Stimulated activated naive CD4-positive, alpha-beta T cell (primary cell): ENCODE measurements at regions not wholly inside any gene's neighbourhood (a gene's known extent, or its start where the extent isn't known, plus 50 kb on each side); places are given as distances from the start of the nearest gene placed in this dataset.

Source experiments
- DNase-seq, 6 experiments: peaks; one replicate each; lab custom pipeline; 2025; lab: John Stamatoyannopoulos, UW

DNA sequence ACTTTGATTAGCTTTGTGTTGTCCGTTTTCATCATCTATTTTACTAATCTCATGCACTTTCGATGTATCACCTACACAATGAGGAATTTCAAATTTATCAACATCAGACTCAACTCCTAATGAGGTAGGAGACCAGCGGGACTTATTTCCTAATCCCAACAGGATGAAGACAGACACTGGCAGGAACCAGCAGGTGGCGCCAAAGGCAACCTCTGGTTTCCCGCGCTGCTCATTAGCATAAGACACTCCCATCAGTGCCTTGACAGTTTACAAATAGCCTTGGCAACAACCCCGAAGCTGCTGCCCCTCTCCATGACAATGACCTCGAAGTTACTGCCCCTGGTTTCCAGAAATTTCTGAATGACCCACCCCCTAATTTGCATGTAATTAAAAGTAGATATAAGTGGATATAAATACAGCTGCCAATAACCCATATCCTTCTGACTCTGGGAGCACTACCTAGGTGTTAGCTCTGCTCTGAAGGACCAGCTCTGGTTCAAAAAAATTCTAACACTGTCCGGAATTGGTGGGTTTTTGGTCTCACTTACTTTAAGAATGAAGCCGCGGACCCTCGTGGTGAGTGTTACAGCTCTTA lies 974.8 kb downstream of the ADGRL2 start:
- DNase-seq = peak in 2 of 6 experiments; percentile 1 to 2

DNA sequence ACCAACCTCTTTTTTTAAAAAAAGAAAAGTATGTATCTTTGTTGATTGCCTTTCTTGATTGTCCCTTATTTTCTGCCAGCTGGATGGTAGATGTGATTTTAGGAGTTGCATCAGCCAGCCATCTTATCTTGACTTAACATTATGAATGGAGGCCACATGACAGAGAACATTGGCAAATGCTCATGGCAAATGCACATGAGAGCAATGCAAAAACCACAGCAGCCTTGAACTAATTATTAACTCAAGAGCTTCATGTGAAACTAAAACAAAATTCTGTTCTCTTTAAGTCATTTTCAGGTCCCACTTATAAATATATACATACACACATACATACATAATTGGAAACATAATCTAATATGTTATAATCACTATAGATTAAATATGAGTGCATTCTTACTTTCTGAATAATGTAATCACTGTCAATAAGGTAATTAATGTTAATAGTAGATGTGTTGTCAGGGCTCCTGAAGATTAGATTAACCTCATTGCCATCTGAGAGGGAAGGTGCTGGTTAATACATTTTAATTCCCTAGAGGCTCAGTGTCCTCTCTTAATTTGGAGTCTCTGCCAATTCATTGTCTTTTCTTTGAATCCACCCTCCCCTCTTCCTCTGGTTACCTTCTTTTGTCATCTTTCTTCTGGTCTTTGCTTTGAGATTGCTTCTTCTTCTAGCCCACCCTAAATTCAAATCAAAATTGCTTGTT lies 962.2 kb downstream of the ADGRL2 start:
- no peak for DNase-seq

DNA sequence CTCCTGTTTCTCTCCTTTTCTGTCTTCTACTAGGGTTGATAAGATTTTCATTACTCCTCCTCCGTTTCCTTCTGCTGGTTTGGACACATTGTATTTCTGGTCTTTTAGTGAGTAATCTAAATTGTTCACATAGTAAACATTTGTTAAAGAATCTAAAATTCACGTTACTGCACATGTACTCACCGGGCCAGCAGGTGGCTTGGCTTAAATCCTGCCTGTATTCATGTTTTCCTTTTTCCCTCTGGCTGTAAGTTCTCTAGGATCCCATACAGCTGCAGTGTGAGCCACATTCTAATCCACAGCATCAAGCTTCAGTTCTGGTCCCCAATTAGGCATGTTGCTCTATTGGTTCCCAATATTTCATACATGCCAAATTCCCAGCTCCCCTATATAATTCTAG lies 958.3 kb downstream of the ADGRL2 start:
- no peak for DNase-seq

DNA sequence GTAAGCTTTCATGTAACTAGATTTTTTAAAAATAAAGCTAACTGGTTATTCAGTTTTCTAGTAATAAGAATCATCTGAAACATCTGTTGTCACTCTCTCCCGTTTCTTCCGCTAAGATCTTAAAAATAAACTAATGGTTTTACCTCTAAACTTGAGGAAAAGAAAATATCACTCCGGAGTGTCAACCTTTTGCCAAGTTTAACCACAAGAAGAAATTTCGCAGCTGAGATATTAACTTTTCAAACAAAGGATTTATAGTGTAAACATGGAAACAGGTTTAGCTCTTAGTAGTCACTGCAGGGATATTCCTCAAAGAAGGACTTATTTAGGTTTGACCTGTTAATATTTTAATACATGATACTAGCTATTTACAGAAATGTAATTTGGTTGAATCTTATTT lies 954.9 kb downstream of the ADGRL2 start:
- no peak for DNase-seq

DNA sequence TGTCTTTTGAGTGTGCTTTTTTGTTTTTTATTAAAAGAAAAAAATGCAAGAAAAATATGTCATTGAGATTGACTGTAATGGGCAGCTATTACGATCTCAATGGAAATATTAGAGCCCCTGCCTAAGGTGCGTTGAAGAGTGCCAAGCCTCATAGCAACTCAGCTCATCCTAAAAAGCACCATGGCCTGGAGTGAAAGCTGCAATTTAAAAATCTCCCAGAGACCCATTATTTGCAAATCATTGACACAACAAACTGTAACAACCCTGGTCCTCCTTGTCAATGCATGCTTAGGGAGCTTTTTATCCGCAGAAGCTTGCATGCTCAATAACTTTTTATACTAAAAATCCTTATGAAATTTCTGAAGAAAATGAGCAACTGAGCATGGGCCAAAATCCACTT lies 954.5 kb downstream of the ADGRL2 start:
- no peak for DNase-seq

DNA sequence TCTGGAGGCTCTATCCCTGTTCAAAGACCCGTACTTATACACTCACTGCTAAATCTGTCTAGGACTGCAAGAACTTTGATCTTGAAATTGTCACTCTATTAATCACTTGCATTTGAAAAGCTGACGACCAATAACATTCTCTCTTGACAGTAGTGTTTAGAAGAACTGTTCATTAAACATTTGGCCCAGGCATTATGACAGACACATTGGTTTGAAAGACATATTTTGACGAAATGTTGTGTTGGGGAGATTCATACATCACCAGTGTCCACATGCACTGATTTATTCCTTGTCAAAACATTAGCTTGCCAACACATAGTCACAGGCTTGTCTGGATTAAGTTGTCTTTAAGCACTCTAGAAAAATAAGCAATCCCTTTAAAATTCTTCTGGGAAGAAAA lies 951.3 kb downstream of the ADGRL2 start:
- DNase-seq = no peak

DNA sequence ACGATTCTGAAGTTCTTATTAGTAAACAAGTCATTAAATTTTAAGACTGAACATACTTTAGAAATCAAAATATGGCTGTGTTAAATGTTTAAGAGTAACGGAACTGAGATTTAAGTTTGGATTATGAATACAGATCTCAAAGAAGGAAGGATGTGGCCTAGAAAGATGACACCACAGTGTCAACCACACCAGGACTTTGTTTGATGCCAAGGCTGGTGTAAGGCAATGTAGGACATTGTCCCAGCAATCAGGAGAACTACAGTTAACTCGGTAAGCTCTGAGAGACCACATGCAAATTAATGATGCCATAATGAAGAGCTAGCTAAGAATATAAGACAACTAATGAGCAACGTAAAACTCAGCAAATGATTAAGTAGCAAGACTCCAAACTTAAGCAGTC lies 932.9 kb downstream of the ADGRL2 start:
- DNase-seq = no peak

DNA sequence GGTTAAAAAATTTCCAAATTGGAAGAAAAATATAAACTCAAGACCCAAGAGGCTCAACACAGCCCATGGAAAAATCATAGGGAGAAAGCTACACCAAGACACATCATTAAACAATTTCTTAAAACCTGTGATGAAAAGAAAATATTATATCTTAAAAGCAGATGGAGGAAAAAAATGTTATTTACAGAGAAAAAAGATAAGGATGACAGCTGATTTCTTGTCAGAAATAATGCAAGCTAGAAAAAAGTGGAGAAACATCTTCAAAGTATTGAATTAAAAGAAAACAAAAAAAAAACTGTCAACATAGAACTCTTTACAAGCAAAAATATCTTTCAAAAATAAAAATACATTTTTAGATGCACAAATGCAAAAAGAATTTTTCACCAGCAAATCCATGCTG lies 930.5 kb downstream of the ADGRL2 start:
- DNase-seq = no peak

DNA sequence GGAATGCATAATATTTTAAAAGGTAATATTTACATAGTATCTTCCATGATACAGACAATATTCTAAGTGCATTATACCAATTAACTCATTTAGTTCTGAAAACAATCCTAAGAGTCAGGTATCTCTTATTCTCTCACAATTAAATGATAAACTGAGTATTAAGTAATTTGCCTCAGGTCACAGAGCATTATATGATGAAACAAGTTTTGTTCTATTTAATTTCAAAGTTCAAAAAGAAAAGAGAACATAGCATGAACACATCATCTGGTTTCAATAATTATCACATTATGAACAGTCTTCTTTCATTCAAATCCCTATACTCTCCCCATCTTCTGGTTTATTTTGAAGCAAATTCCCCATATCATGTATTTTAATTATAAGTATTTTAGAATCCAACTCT lies 927.5 kb downstream of the ADGRL2 start:
- DNase-seq = no peak

DNA sequence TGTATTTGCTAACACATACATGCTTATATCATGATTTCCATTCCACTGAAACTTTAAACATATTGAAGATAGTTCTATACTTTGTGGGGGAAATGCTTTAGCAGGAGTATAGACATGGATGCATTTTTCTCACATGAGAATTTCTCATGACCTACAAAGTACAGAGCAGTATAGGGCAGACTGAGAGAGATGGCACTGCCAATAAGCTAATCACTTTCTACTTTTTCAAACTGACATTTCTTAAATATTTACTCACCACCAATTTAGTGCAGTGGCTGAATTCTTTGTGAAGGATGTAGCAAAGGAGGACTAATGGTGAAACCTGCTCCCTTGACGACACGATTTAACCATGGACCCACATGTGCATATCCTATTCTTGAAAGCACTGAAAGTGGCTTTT lies 923.5 kb downstream of the ADGRL2 start:
- DNase-seq = no peak

DNA sequence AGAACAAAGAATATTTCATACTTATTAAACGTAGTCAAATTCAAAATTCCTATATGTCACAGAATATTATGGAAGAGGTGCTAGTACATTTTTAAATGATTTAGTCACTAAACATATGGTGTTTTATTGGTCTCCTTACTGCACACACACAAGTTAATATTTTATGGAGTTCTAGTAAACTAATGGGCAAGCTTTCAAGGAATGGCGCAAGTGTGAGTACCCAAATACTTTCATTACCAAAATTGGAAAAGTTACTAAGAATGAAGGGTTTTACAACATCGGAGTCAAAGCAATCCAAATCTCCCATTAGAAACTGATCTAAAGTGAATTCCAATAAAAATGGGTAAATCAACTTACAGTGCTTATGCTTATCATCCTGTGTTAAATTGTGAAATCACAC lies 921.9 kb downstream of the ADGRL2 start:
- no peak for DNase-seq

DNA sequence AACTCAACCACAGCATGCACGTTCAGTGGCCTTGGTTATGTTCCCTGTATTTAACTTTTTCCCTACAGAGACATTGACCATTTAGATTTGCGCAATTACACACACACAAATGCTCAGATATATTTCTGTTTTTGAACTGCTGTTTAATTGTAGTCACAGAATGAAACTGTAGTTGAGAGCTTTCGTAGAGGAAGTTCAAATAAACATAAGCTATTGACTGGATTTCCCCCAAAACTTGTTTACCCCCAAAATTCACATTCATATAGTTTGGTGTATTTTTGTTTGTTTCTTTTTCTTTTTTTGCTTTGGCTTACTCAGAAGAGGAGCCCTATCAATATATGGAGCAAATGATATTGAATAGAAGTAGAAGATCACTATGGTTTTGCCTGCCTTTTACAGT lies 921.0 kb downstream of the ADGRL2 start:
- no peak for DNase-seq

DNA sequence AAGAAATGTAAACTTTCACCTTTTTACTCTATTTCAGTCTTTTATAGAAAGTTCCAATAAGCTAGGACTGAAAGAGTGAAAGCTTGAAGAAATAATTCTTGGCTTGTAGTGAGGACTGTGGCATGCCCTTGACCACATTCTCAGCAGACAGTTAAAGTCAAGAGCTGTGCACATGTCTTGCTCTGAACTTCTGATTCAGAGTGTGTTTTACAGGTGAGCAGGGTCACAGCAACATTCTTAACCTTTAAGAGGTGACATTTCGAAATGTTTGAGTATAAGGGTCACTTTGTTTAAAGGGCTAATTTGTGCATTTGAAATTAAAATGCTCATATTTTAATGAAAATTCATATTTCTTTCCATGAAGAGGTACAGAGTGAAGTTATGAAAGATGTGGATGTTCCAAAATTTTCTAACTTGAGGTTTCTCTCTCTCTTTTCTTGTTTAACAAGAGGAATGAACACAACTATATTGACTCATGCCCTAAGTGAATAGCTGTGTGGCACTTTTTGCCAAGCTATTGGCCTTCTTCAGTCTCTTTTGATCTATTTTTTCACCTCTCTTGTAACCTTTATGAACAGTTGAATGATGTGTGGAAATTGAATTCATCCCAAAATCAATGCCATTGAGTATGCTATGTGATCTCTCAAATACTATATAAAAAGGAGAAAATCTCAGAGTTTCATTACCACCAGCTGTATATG lies 918.1 kb downstream of the ADGRL2 start:
- no peak for DNase-seq

DNA sequence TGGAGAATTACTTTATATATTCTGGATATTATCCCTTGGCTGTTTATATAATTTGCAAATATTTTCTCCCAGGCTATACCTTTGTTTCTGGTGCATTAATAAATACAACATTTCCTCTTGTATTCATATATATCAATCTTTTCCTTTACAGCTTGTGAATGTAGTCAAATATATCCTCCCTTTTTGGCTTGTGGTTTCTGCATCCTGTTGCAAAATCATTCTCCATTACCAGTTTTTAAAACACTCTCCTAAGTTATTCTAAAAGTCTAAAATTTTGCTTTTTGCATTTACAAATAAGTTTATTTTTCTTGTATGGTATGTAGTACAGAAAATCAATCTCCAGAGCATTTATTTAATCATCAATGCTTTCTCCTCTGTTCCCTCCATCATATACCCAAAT lies 909.4 kb downstream of the ADGRL2 start:
- DNase-seq = no peak

DNA sequence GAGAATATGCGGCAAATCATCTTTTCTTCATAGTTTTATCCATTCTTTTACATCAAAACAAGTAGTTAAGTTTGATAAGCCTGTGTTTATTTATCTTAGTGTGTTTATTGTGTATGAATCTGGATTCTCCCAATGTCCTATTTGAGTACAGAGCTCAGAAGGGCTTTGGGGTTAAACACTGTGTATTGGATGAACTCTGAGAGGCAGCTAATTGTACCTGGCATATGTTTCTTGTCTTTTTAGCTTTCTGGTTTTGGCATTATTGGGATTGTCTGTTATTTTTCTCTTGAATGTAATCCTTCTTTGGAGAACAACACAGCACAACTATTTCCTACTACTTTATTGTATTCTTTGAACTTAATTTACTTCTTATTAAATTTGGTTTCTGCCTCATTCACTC lies 906.9 kb downstream of the ADGRL2 start:
- DNase-seq = no peak

DNA sequence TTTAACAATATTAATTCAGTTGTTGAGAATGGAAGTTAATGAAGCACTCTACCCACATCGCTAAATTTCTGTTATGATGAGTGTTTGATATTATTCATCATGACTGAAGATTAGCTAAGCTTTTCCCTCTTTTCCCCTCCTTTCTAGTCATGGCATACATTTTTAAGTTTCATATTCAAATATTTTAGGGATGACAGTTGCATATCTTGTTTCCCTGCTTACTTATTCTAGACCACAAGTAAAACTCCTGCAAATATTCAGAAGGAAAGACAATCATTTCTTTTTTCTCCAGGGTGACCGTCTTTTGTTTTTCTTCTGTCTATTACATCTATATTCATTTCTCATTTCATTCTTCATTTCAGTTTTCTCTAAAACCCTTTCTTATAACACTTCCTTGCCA lies 906.0 kb downstream of the ADGRL2 start:
- no peak for DNase-seq

DNA sequence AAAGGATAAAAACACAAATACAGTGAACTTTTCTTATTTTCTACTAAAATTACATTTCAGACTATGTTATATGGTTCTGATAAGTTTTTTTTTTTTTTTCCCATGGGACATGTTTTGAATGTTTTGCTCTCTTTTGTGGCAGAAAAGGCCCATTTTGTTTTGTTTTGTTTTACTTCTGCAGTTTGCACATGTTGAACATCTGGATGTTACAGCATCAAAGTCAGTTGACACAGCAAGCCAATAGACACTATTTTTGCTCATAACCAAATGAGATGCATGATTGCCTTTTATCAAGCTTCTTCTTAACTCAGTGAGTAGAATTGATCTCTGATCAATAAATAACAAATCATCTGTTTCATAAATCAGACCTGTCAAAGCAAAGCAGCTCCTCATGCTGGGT lies 904.2 kb downstream of the ADGRL2 start:
- DNase-seq = no peak

DNA sequence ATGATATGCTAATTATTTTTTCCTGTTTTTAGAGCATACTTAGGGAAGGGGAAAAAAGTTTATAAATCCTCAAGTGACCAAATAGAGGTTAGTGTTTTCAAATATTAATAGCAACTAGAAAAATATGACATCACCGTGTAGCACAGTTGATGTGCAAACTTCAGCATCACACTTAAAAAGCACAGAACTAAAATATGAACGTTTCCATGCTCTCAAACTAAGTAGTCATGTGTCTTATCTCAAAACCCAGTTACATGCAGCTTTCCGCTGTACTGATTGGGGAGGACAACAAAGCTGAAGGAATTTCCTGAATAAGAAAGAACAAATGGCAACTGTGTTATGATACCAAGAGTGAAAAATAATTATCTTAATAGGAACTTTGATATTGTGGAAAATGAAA lies 903.7 kb downstream of the ADGRL2 start:
- DNase-seq = no peak

DNA sequence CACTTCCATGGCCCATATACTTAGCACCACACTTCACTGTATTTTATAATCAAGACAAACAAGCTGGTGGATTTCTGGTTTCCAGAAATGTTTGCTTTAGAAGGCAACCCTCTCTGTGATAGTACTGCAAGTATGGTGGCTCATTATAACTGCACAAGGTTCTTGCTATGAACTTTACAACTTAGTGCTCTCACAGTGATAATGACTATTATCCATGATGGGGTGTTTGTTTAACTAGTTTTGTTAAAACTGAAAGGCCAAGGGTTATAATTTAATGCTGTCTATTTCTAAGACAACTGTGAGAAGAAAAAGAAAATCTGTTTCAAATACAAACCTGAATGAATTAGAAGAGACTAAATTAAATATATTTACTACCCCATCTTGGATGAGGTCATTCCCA lies 903.2 kb downstream of the ADGRL2 start:
- DNase-seq = no peak

DNA sequence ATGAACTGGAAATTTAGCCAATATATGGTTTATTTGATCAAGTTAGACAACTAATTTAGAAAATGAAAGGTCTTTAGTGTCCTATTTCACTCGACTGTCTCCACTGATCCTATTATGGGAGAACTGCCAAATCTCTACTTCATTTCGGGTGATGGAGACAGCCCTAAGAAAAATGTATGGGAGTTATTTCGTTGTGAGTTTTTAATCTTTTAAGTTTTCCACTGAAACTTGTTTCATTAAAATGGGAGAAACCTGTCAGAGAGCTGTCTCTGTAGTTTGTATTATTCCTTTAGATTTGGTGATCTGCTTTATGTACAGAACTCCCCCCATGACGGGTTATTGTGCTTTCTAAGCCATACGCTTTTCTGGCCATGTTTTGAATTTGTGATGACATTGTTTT lies 899.7 kb downstream of the ADGRL2 start:
- DNase-seq = no peak

DNA sequence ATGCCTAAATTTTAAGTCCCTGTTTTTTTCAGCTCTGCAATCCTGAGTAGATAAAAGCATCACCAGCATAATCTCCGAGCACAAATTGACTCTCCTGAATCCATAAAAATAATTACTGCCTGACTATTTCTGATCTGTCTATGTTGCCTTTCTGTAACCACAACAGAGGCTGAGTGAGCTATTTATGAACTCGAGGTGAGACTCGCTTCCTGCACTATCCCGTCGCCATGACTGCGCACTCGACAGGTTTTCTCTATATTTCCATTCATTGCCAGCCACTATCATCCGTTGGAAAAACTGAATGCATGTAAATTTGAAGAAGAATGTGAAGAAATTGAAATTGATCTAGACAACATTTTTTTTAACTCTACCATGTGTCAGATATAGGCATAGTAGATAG lies 897.2 kb downstream of the ADGRL2 start:
- DNase-seq = no peak

DNA sequence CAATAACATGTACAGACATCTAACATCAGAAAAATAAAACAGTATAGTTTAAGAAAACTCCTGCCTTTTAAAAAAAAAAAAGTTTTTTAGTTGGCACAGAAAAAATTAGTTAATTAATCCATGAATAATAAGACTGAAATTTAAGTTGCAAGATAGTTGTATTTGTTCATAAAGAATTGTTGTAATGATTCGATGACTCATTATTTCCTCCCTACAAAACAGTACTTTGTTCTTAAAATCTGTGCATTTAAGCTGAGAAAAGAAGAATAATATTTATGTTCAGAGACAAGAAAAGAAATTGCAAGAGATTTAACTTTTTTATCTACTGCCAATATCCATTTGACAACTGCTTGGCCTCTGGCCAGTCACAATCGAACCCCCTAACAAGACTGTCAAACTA lies 894.7 kb downstream of the ADGRL2 start:
- DNase-seq = no peak

DNA sequence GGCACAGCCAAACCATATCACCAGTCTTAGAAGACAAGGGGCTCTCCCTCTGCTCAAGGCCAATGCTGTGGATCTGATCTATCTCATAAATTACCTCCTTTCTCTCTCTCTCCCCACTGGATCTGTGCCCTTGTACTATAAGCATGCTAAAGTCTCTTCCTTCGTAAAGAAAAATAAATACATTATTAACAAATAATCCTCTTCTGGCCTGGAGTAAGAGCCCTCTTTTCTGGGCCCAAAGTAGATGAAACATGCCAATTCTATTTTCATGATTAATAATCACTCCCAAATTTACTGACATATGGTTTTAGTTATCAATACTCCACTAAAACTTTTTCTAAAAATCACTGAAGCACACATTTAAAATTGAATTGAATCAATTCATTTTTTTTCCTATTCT lies 889.7 kb downstream of the ADGRL2 start:
- no peak for DNase-seq

DNA sequence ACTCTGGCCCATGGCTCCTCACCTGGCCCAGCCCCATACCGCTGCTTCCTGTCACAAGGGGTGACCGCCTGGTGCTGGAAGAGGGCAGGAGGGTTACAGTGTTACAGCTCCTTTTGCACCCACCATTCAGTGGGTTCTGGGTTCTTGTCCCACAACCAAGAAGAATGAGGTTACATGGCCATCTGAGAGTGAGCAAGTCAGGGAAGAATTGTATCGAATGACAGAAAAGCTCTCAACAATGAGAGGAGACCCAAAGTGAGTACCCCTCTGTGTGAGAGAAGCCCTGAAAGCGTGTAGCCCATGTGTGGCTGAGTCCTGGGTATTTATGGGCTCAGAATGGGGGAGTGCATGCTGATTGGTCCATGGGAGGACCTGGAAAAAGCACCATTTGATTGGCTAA lies 888.5 kb downstream of the ADGRL2 start:
- DNase-seq = no peak
